NCI-H460 (cell line): ENCODE measurements at regions not wholly inside any gene's neighbourhood (a gene's known extent, or its start where the extent isn't known, plus 50 kb on each side); places are given as distances from the start of the nearest gene placed in this dataset.

ENCODE experiments used
- DNase-seq: peaks from one replicate; pipeline ENCODE4 v3.0.0-alpha.2; 2016; ENCODE audit warnings: low read depth; ENCODE audit errors: extremely low read depth

DNA sequence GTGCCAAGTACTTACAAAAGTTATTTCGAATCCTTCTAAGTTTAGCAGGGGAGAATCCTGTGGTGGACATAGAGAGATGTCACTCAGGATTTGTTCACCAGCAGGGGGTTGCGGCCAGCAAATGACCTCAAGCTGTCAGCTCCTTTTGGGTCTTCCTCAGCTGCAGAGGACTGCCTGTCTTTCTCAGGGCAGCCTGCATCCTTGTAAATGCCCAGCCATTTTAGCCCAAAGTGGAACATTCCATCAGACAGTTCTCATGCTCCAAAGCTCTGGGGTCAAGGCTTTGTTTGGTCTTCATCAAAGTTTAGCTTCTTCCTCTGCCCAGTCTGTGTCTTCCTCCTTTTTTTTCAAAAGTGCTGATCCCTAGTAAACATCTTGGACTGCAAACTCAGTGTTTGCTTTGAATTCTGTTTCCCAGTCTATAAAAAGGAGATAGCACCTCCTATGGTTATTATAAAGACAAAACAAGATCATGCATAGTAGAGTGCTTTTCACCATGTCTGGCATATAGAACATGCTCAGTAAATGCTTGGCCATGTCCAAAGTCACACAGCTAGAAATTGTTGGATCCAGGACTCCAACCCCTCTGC, 156.4 kb upstream of the GATB start:
- DNase-seq: no peak

DNA sequence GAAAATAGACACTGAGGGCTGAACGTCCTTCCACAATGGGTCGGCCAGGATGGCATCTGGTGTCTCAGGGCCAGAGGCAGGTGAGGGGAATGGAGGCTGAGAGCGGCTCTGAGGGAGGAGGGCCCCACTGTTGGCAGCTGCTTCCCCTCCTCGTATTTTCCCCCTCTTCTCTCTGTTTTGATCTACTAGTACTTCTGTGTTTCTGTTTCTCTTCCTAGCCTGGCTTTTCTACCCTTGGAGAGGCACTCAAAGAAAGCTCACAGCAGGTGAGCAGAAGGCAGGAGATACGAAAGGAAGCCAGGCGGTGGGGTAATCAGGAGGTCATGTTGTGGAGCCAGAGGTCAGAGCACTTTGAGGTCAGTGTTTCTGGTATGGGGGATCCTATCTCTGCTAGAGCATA, 151.8 kb upstream of the GATB start:
- no peak for DNase-seq

DNA sequence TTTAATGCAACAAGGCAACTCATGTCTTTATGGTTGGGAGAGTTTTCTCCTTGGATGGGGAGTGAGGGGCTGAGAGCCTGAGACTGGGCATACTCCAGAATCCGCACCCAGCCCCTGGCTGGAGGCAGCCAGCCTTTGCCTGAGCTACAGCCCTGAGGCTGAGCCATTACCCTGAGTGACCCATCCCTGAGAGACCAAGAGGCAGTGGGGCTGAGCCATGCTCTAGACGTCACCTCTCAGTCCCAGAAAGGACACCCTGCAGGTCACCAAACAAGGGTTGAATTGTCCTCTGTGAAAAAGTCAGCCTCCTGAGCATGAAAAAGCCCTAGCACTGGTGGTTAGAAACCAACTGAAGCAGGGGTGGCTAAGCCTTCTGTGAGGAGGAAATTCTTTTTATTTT, 151.2 kb upstream of the GATB start:
- no peak for DNase-seq

DNA sequence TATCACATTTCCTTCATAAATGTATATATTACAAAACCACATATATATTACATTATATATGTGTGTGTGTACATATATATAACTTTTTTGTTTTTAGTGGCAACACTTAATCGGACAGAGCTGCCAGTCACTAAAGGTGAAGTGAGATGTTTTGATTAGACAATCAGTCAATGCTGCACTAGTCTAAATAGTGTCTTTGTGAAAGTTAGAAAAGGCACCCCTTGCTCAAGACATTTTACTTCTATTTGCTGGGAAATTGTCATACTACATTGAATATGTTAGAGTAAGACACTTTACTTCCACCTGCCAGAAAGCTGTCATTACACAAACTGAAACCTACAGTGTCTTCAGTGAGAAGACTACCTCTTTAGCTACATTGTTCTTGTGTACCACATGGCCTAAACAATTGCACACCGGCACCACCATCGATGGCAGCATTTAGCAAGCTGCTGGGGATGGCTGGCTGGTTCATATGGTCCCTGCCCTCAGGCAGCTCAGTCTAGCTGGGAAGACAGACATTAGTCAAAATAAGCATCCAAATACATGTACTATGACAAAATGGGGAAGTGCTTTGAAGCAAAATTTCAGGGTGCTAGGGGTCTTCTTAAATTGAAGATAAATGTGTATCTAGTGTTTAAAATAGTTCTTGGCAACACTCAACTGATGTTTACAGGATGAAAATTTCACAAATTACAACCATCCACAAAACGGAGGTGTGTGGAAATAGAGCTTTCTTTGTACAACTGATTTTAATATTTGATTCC, 148.1 kb upstream of the GATB start:
- DNase-seq: no peak

DNA sequence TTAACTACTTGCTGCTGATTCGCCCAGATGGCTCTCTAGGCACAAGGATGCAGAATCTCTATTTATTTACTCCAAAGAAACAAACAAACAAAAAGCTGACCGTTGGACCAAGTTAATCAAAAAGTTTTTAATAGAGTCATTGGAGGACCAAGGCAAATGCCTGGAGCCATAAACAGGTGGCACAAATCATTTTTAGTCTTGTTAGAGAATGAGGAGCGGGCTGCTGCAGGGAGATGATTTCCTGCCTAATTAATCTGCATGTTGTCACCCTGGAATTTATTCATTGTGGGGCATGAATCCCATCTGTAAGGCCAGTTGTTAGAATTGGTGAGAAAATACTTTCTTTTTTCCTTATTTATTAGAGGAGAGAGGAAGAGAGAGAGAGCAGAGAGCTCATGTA, 147.4 kb upstream of the GATB start:
- no peak for DNase-seq

DNA sequence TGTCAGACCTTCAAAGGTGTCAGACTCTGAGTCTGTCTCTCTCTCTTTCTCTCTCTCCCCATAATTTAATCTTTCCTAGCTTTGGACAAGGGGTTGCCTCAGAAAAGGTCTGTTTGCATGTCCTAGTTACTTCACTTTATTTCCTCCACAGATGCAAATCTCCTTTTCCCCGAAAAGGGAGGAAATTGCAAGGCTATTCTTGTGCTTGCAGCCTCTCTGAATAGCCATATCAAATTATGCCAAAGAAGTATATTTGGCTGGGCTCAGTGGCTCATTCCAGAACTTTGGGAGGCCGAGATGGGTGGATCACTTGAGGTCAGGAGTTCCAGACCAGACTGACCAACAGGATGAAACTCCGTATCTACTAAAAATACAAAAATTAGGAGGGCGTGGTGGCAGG, 145.6 kb upstream of the GATB start:
- DNase-seq: no peak

DNA sequence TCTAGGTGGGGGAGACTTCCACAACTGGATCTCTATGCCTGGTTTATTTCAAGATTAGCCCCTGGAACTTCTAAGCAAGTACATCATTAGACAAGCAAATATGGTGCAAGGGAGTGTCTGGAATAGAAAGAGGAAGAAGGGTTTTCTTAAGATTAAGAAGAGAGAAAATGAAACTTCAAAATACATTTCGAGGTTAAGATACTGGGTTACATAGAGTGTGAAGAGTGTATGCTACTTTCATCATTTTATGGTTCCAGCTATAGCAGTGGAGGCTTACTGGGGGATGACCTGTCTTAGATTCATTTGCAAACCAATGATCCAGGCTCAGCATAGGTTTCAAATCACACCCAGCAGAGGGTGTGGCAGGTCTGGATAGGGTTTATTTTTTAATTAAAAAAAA, 144.4 kb upstream of the GATB start:
- DNase-seq: no peak

DNA sequence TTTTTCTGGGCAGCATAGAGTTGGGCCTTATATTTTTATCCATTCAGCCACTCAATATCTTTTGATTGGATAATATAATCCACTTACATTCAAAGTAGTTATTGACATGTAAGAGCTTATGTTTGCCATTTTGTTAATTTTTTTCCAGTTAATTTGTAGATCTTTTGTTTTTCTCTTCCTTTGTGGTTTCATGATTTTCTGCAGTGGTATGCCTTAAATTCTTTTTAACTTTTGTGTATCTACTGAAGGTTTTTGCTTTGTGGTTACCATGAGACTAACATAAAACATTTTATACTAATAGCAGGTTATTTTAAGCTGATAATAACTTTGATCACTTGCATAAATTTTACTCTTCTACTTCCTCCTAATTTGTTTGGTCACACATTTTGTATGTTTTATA, 140.8 kb upstream of the GATB start:
- no peak for DNase-seq

DNA sequence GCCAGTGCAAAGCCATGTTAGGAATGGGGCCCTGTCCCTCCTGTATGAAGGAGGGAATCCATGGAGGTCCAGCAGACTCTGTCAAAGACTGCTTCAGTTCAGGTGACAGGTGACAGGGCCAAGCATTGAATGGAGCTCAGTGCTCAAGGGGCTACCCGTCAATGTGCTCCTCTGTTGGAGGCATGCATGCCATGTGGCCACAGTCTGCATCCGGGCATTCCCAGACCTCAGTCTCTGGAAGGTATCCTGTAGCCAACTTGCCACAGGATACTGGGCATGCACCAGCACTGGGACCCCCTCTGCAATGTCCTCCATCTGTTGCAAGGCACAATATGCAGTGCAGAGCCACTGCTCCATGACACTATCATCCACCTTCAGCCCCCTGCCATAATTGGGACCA, 136.1 kb upstream of the GATB start:
- DNase-seq: no peak

DNA sequence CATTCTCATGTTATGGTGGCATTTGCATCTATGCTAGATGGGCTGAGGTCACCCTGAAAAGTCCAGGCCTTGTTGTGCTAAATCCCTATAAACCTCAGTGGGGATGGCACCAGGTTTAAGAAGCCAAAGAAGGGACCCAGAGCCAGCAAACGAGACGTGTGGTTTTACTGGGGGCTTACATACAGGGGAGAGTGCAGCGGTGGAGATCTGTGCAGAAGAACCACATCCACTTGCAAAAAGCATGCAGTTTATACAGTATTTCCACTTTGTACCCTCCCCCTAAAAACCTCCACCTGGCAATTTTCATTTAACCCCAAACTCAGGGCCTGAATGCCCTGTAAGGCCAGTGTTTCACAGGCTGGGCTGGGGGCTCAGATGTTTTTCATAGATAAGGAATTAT, 134.9 kb upstream of the GATB start:
- DNase-seq: no peak

DNA sequence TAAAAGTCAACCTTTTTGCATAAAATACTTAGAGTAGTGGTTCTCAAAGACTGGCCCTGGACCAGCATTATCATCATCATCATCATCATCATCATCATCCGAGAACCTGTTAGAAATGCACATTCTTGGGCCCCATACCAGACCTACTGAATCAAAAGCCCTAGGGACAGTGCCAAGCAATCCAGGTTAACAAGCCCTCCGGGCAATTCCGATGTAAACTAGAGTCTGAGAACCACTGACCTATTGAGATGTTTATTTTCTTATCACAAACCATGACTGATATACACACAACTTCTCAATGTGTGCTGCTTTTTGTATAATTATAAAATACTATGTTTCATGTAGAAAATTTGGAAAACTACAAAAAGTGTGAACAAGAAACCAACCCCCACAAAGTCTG, 133.4 kb upstream of the GATB start:
- DNase-seq: no peak

DNA sequence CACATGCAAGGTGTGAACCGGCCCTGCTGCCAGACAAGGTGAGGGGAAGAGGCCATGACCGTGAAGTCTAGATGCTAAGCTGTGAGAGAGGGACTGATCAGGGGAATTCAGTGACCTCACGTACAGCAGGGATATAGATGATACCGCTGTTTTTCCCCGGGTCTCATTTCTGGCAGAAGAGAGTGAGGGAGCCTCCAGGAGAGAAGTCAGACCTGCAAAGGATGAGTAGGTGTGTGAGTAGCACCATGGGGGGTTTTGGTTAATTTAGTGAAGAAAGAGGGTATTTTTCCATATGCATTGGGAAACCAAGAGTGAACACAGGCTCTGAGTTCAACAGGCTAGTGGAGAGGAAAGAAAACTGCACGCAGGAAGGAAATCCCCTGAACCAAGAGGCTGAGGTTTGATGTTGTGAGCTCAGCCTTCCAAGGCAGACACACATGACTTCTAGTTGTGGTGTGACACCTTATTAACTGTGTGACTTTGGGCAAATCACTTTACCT, 127.6 kb upstream of the GATB start:
- no peak for DNase-seq

DNA sequence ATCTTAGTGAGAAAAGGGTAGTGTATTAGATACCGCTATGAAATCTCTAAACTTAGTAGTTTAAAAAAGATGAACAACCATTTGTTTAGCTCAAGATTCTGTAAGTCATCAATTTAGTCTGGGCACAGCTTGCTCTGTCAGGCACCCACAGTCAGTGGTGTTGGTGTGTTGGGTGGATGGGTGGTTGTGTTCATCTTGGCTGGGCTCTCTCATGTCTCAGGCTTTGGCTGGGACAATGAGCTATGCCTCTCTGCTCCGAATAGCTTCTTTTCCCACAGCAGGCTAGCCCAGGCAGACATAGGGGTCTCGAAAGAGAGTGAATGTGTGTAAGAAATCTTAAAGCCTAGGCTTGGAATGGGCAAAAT, 127.0 kb upstream of the GATB start:
- no peak for DNase-seq

DNA sequence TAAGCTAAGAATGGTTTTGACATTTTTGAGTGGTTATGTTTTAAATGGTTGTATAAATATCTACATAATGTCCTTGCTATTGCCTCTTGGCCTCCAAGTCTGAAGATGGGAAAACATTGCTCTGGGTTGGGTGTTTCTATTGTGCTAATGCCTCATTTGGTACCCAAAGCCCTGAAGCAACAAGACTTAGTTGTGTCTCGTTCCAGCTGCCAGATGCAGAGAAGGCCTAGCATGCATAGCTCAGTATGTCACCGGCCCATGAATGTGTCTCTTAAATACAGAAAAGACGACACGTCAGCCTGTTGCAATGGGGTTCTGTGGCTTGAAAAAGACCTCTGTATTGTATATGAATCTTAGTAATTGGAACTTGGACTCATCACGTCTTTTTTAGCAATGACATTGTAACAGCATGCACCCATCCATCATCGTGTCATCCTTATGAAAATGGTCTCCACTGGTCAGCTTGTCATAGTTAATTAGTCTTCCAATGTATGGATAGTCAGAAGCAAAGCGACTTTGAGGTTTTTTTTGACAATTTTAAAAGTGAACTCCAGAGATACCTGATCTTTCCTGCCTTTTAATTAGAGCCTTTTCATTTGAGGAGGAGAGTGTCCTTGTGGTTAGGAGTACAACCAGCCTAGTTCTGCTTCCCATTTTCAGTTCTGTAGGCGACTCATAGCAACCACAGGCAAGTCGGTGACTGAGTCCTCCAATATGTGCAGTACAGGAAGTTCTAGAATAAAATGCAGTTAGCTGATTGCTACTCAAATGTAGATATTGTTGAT, 126.4 kb upstream of the GATB start:
- DNase-seq: no peak

DNA sequence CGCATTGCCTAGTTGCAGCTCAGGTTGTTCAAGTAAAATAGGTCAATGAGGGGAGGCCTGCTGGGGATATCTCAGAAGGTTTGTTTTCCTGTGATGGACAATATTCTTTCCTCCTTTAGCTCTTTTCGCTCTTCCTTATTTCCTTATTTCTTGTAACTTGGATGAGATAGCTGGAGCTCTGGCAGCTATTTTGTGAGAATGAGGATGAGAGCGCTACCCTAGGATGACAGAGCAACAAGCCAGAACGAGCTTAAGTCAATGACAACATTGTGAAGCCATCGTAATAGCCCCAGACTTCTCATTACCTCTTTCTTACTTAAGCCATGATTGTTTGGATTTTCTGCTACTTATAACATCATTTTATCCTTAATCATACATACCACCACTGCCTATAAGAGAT, 124.3 kb upstream of the GATB start:
- DNase-seq: no peak

DNA sequence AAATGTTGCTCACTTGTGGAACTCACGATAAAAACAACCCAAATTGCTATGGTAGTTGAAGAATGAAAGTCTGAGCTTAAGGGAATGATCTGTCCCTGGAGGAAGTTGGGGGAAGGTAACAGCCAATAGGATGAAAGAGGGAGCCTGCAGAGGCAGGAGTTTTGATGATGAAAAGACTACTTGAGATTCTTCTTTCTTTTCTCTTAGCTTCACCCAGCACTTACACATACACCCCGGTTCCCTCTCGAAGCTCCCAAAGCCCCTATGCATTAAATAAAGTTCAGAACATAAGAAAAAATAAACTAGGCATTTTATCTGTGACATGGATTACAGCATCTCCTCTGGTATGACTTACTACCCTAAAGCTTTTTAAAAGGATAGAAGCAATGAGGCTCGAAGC, 122.9 kb upstream of the GATB start:
- no peak for DNase-seq

DNA sequence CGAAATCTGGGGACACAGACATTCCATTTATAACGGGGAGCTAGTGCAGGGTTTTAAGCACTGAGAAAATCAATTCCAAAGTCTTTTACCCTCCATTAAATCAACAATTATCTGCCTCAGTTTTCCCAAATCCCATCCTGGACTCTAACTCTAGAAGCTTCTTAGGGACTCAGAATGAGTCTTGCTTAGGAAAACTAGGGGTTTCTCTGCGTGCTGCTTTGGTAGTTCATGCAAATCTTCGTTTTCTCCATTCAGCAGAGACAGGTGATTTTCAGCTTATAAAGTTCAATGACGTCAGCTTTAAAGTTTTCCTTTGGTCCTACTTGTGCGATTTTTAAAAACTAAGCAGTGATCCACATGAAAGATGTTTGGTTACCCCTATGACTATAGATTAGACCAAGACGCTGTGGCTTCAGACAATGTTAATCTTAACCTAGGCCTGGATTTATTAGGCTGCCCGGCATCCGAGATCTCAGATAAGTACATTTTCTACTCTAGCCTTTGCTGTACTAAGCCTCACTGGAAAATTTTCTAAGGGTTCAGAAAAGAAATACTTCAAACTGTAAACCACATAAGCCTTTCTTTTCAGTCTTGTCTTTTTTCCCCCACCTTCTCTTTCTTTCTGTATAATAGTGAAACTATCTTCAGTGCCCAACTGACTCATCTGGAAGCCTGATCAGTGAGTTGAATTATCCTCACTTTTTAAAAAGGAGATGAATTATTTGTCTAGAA, 121.4 kb upstream of the GATB start:
- no peak for DNase-seq

DNA sequence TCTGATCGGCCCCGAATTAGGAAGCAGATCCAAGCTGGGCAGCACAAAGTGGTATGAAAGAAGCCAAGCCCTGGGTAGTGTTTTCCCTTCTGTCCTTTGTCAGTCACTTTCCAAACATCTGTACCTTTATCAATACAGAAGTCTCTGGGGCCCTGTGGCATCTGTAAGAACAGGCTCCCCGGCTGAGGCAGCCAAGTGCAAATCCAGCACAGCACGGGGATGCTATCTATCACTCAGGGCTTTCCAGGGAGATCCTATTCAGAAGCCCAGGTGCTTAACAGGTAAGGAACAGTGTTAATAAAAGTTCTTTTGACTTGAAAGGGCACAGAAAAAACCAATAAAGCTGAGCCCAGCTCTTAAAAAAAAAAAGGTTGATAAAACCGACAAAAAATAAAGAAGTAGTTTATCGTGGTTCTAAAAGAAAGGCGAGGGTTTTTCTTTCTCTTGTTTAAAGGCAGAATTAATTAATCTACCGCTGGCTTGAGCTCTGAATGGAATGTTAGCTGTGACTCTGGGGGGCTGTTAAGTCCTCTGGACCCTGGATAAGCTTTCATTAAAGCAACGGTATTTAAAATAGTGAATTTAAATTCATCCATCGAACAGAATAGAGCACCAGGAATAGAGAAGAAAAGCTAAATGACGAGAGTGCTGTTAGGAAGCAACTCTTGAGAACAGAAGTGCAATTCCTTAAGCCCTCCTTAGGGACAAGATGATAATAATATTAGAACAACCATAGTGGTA, 119.1 kb upstream of the GATB start:
- DNase-seq: no peak

DNA sequence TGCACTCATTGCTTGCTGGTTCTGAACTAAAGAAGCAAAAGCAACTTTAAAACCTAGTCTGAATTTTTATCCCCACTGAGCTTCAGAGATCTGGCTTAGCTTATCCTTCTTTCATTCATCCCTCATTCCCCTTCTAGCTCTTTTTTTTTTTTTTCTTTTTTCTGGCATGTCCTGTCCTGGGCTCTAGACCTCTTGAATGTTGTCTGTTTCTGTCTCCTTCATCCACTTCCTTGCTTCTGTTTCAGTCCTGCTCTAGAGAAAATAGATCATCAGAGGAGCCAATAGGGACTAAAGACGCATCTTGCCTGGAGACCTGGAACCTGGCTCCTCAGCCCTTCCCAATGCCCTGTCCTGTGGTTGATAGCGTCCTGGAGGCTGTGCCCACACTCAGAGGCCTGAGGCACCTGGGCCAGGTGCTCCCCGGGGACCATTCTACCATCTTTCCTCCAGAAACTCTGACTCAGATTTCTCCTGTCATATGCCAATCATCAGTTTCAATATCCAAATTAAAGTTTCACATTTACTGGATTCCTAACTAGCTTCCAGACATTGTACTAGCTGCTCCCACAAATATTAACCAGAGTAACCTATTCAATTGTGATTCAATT, 115.7 kb upstream of the GATB start:
- no peak for DNase-seq

DNA sequence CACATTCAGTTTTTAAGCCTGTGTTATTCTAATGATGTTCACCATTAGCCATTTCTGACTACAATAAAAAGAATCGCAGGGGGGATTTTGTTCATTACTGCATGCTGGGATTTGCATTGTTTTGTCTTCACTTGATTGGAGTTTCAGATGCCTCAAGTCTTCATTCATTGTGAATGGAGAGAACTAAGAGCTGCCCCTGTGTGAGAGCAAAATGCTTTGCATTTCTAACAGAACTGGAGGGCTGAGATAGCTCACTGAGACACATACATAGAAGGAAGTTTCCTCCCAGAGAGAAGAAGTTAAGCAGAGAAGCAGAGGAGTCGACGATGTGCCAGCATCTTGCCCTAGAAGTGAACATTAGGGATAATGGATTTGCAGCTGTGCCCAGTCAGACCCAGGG, 113.5 kb upstream of the GATB start:
- DNase-seq: no peak
